Esophagus squamous epithelium (tissue), 5 donors: ENCODE measurements at regions not wholly inside any gene's neighbourhood (a gene's known extent, or its start where the extent isn't known, plus 50 kb on each side); places are given as distances from the start of the nearest gene placed in this dataset.

Experiments used
- DNase-seq: peaks from one replicate; lab custom pipeline; 2025; lab: John Stamatoyannopoulos, UW
- H3K27ac ChIP-seq, 4 donors: fragments of 200-600 bp; sonication (generic); one replicate each; pipeline ENCODE4 v1.5.1; 2016 to 2019; ENCODE audit warnings: mild to moderate bottlenecking in 1 of 4
- H3K27me3 ChIP-seq, 4 donors: fragments of 200-600 bp; sonication (generic); 1 replicate in 3 of 4; 2 replicates in 1 of 4; pipeline versions ENCODE4 v1.5.1 to v1.6.0; 2017 to 2021; ENCODE audit warnings: antibody characterized with exemption in 1 of 4
- H3K36me3 ChIP-seq, 3 donors: fragments of 200-600 bp; sonication (generic); one replicate each; pipeline ENCODE4 v1.5.1; 2016 to 2019
- H3K4me1 ChIP-seq, 3 donors: fragments of 200-600 bp; sonication (generic); one replicate each; pipeline ENCODE4 v1.5.1; 2017 to 2019
- H3K4me3 ChIP-seq, 4 donors: fragments of 200-600 bp; sonication (generic); 1 replicate in 3 of 4; 2 replicates in 1 of 4; pipeline ENCODE4 v1.5.1; 2016 to 2019; ENCODE audit warnings: mild to moderate bottlenecking in 2 of 4, moderate library complexity in 1 of 4
- H3K9me3 ChIP-seq, 3 donors: fragments of 200-600 bp; sonication (generic); one replicate each; pipeline ENCODE4 v1.5.1; 2016 to 2019
- POLR2A ChIP-seq, 4 donors: fragments of 450-650 bp; IDR thresholded peaks; one replicate each; pipeline ENCODE4 v1.6.1; 2017; ENCODE audit warnings: antibody characterized with exemption in 4 of 4, mild to moderate bottlenecking in 4 of 4, moderate library complexity in 3 of 4
- WGBS, 2 donors: methylation state at CpG; one replicate each; pipeline ENCODE4 v1.1.5; 2018; 5-methylcytosine and 5-hydroxymethylcytosine counted together
- intact Hi-C: fragments of 100-400 bp; cut with DNase I; formaldehyde crosslinking; loops from one replicate; pipeline ENCODE4 v1.15.0; 2022
- TF ChIP-seq, protein P1 (sequence below), 6 experiments: fragments of 450-650 bp in 4 of 6; fragments of 200-600 bp in 2 of 6; sonication (generic) in 2 of 6; IDR thresholded peaks; one replicate each; pipeline ENCODE4 v1.5.1; 2016 to 2019; ENCODE audit warnings: antibody characterized with exemption in 6 of 6, mild to moderate bottlenecking in 4 of 6, moderate library complexity in 4 of 6
- donor health status: DM: yes; HTN: yes; CAD: no.

GRCh38 chrX:5233830-5234229 is 994.8 kb downstream of the NLGN4X start:
- Histone ChIP-seq H3K27ac (no peak overlapping the region), H3K27me3 (no peaks in the 10 kb centered on the region), H3K4me1 (no peaks in the 10 kb centered on the region), H3K4me3 (no peak overlapping the region), H3K36me3 (no peaks in the 10 kb centered on the region), H3K9me3 (peaks cover 0 to 2% (median 0%) of the 10 kb centered on the region in 3 donors)
- no peak for TF ChIP-seq POLR2A (IDR thresholded peaks at IDR 0.05)
- TF ChIP-seq, protein P1, sequence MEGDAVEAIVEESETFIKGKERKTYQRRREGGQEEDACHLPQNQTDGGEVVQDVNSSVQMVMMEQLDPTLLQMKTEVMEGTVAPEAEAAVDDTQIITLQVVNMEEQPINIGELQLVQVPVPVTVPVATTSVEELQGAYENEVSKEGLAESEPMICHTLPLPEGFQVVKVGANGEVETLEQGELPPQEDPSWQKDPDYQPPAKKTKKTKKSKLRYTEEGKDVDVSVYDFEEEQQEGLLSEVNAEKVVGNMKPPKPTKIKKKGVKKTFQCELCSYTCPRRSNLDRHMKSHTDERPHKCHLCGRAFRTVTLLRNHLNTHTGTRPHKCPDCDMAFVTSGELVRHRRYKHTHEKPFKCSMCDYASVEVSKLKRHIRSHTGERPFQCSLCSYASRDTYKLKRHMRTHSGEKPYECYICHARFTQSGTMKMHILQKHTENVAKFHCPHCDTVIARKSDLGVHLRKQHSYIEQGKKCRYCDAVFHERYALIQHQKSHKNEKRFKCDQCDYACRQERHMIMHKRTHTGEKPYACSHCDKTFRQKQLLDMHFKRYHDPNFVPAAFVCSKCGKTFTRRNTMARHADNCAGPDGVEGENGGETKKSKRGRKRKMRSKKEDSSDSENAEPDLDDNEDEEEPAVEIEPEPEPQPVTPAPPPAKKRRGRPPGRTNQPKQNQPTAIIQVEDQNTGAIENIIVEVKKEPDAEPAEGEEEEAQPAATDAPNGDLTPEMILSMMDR (IDR thresholded peaks at IDR 0.05), result no peak
- intact Hi-C loops, result no loop called here
- no peak for DNase-seq
- 74 to 91% methylated on average over 2 to 3 of the region's 3 CpGs for WGBS, 2 donors

DNA sequence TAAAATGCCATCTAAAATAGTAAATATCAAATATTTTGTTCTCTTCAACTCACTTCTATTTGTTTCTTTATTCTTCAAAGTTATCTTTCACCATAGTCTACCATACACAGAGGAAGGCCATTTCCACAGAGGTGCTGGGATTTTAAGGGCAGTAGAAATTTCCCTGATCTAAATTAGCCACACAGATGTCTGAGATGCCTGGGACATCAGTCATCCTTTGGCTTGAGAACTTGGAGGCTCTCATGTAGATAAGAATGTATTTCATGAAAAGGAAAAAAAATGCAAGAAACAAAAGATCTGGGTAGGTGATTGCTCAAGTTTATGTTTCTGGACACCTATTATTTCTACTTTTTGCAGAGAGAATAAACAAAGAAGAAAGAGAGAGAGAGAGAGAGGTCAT is 1008.2 kb downstream of the NLGN4X start:
- no peaks in the 10 kb centered on the region for H3K4me1 ChIP-seq
- TF ChIP-seq, protein P1 (IDR thresholded peaks at IDR 0.05), result no peak
- no peak for TF ChIP-seq POLR2A (IDR thresholded peaks at IDR 0.05)
- no peaks in the 10 kb centered on the region for H3K27me3 ChIP-seq
- no peaks in the 10 kb centered on the region for H3K9me3 ChIP-seq
- no peak overlapping the region for H3K4me3 ChIP-seq
- H3K36me3 ChIP-seq, result no peaks in the 10 kb centered on the region
- DNase-seq, result no peak
- intact Hi-C loops, result no loop called here
- H3K27ac ChIP-seq, result no peak overlapping the region

DNA sequence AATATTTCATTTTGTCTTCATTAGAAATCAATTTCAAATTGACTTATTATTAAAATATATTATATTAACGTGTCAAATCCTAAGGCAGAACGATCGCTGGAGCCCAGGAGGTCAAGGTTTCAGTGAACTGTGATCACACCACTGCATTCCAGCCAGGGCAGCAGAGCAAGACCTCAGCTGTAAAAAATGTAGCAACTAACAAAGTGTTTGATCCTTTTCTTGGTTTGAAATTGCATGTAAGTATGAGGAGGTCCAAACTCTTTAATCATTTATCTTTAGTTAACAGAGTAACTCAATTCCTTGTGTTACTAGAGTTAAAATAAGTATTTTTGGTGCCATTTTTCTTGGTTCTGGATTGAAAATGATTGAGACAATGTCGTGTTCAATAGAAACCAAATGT is 1033.9 kb downstream of the NLGN4X start:
- Histone ChIP-seq H3K27ac (no peak overlapping the region), H3K36me3 (no peaks in the 10 kb centered on the region), H3K4me1 (no peaks in the 10 kb centered on the region), H3K27me3 (no peaks in the 10 kb centered on the region), H3K4me3 (no peak overlapping the region), H3K9me3 (no peaks in the 10 kb centered on the region)
- no peak for TF ChIP-seq POLR2A (IDR thresholded peaks at IDR 0.05)
- TF ChIP-seq, protein P1 (IDR thresholded peaks at IDR 0.05), result no peak
- WGBS, 2 donors, result 46 to 56% methylated on average over 4 of the region's 4 CpGs
- intact Hi-C loops, result no loop called here
- no peak for DNase-seq

GRCh38 chrX:5180135-5180741 is 1048.4 kb downstream of the NLGN4X start:
- 50 to 62% methylated on average over 12 of the region's 12 CpGs for WGBS, 2 donors

DNA sequence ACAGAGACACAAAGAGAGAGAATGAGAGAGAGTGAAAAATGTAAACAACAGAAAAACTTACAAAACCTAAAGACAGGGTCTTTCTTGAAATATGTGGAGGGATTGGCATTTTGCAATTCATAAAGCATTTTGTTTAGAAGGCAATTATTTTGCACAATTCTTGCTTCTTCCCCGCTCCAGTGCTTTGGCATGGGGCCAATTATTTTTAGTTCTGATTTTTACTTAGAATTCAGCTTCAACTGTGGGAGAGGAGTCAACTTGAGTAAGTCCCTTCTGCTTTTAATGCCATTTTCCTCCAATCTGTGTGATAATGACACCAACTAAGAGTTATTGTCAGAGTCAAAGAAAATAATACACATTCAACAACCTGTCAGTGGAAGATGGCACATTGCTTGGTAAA is 1051.9 kb downstream of the NLGN4X start:
- whole genome bisulfite sequencing, 2 donors, result 25 to 40% methylated on average over 1 of the region's 1 CpG
- Histone ChIP-seq H3K4me1 (no peaks in the 10 kb centered on the region), H3K27ac (no peak overlapping the region), H3K9me3 (no peaks in the 10 kb centered on the region), H3K36me3 (no peaks in the 10 kb centered on the region), H3K4me3 (no peak overlapping the region), H3K27me3 (no peaks in the 10 kb centered on the region)
- no peak for DNase-seq
- TF ChIP-seq POLR2A (IDR thresholded peaks at IDR 0.05), result no peak
- TF ChIP-seq, protein P1 (IDR thresholded peaks at IDR 0.05), result no peak
- intact Hi-C loops, result no loop called here

More at GRCh38 chrX:5180135-5180741, 1048.4 kb downstream of the NLGN4X start:
- intact Hi-C loops, result no loop called here
- no peak overlapping the region for H3K4me3 ChIP-seq
- no peak overlapping the region for H3K27ac ChIP-seq
- TF ChIP-seq POLR2A (IDR thresholded peaks at IDR 0.05), result no peak
- TF ChIP-seq, protein P1 (IDR thresholded peaks at IDR 0.05), result no peak
- no peak for DNase-seq
- no peaks in the 10 kb centered on the region for H3K4me1 ChIP-seq
- H3K36me3 ChIP-seq, result no peaks in the 10 kb centered on the region
- no peaks in the 10 kb centered on the region for H3K9me3 ChIP-seq
- no peaks in the 10 kb centered on the region for H3K27me3 ChIP-seq
